ENCODE measurements at regions not wholly inside any gene's neighbourhood (a gene's known extent, or its start where the extent isn't known, plus 50 kb on each side); places are given as distances from the start of the nearest gene placed in this dataset.
A peak's percentile ranks its signal among the peaks of the same experiment; 100 is the strongest.

DNA sequence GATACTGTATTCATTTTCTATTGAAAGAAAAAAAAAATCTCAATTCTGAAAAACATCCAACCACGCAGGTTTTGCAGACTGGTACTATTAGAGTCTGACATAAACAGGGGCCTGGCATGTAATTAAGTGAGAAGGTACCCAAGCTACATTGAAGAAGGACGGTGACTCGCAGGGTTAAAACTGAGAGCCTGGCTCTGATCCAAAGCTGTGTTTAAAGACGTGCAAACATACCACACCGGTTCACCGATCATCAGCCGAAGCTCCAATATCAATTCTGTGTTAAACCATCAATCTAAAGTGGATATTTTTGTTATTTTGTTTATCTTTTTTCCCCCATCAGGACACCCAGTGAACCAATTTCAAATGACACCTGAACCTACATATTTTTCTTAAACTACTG, 108.1 kb upstream of the DIO3 start:
- intact Hi-C loops (cut with DNase I), result no loop called here
- H3K27me3 ChIP-seq (ENCODE audit: low read depth), result peaks cover 30% of the 10 kb centered on the region
- no peak for TF ChIP-seq CTCF (IDR thresholded peaks at IDR 0.05)
- no peak for ATAC-seq
- H3K9me3 ChIP-seq, result no peaks in the 10 kb centered on the region
- DNase-seq, result no peak
- no peaks in the 10 kb centered on the region for H3K36me3 ChIP-seq
- H3K4me3 ChIP-seq, result no peak overlapping the region
- peaks cover 5% of the 10 kb centered on the region for H3K4me1 ChIP-seq
- no peak overlapping the region for H3K27ac ChIP-seq

- Histone ChIP-seq H3K27me3 (ENCODE audit: low read depth) (peaks cover 41% of the 10 kb centered on the region), H3K4me1 (peaks cover 14% of the 10 kb centered on the region), H3K27ac (no peak overlapping the region), H3K36me3 (no peaks in the 10 kb centered on the region), H3K4me3 (no peak overlapping the region), H3K9me3 (no peaks in the 10 kb centered on the region)
- no peak for DNase-seq
- TF ChIP-seq CTCF (IDR thresholded peaks at IDR 0.05), result no peak
- intact Hi-C loops (cut with DNase I), result no loop called here
- ATAC-seq, result no peak
These were observed 107.1 kb upstream of the DIO3 start for GRCh38 chr14:101454229-101454628.

- Histone ChIP-seq H3K36me3 (no peaks in the 10 kb centered on the region), H3K27me3 (ENCODE audit: low read depth) (peaks cover 63% of the 10 kb centered on the region)
These were observed 104.8 kb upstream of the DIO3 start for GRCh38 chr14:101456246-101457175.

GRCh38 chr14:101457301-101457935, 103.9 kb upstream of the DIO3 start:
- Histone ChIP-seq H3K4me3 (no peak overlapping the region), H3K9me3 (no peaks in the 10 kb centered on the region), H3K27me3 (ENCODE audit: low read depth) (peaks cover 66% of the 10 kb centered on the region), H3K36me3 (no peaks in the 10 kb centered on the region), H3K4me1 (peaks cover 17% of the 10 kb centered on the region), H3K27ac (no peak overlapping the region)
- peak; percentile 17 to 19 for ATAC-seq
- DNase-seq, result no peak
- intact Hi-C loops (cut with DNase I), result no loop called here
- no peak for TF ChIP-seq CTCF (IDR thresholded peaks at IDR 0.05)

More at GRCh38 chr14:101456246-101457175, 104.8 kb upstream of the DIO3 start:
- intact Hi-C loops (cut with DNase I), result no loop called here
- ATAC-seq, result no peak
- TF ChIP-seq CTCF (IDR thresholded peaks at IDR 0.05), result no peak
- H3K27ac ChIP-seq, result no peak overlapping the region
- DNase-seq, result no peak
- H3K9me3 ChIP-seq, result no peaks in the 10 kb centered on the region
- H3K4me3 ChIP-seq, result no peak overlapping the region
- H3K4me1 ChIP-seq, result peaks cover 17% of the 10 kb centered on the region

DNA sequence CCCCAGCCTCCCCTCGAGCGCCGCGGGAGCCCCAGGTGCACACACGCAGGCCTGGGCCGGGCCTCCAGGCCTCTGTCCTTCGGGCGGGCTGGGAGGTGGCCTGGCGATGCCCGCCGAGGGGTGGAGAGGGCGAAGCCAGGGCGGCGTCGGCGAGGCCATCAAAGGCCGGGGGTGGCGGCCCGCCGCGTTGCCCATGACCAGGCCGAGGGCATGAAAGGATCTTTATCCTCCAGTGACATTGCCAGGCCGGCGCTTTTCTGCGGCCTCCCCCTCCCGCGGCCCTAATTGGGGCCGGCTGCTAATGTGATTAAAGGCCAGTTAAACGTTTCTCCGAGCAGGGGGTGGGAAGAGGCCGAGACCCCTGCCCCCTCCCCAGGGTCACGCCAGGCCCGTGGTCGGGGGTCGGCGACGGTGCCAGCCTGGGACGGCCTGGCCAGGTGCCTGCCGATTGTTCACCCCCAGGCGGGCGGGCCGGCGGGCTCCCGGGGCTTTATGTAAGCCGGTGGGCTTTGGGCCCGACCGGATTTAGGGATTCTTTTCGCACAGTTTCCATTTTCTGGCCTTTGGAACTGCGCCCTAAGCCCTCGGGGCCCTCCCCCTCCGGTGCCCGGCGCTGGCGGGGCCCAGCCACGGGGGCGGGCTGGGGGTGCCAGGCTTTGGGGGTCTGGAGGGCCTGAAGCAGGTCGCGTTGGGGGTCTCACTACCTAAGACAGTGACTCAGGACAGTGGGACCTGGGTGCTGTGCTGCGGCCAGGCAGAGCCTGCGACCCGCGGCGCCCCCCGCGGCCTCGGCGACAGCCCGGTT, 103.2 kb upstream of the DIO3 start:
- DNase-seq (no peak), ATAC-seq (peak in 1 of 2 donors; percentile 7)
- intact Hi-C loops (cut with DNase I), result no loop called here
- H3K27ac ChIP-seq, result no peak overlapping the region
- peaks cover 61% of the 10 kb centered on the region for H3K27me3 ChIP-seq (ENCODE audit: low read depth)
- H3K4me3 ChIP-seq, result no peak overlapping the region
- H3K36me3 ChIP-seq, result no peaks in the 10 kb centered on the region
- H3K9me3 ChIP-seq, result no peaks in the 10 kb centered on the region
- no peak for TF ChIP-seq CTCF (IDR thresholded peaks at IDR 0.05)
- H3K4me1 ChIP-seq, result peaks cover 17% of the 10 kb centered on the region

Data from lower lobe of right lung (tissue), 2 donors.